AG04449 (cell line): ENCODE measurements at regions not wholly inside any gene's neighbourhood (a gene's known extent, or its start where the extent isn't known, plus 50 kb on each side); places are given as distances from the start of the nearest gene placed in this dataset.

Source experiments
- CTCF ChIA-PET: fragments of 350-600 bp; formaldehyde crosslinking; extraction: SDS; loops from one replicate; lab custom pipeline; 2021; ENCODE audit warnings: antibody characterized with exemption; lab: Yijun Ruan, JAX
- POLR2A ChIA-PET: fragments of 400-600, 350-600 bp; formaldehyde crosslinking; extraction: SDS; loops from one replicate; lab custom pipeline; 2020; ENCODE audit warnings: antibody characterized with exemption, inconsistent platforms; lab: Yijun Ruan, JAX
- DNase-seq: peaks from one replicate; pipeline ENCODE4 v3.0.0-alpha.2; 2010; ENCODE audit warnings: low read depth, low spot score
- H3K4me3 ChIP-seq: 2 replicates; pipeline ENCODE4 v1.5.1; 2011; ENCODE audit warnings: low read depth, mild to moderate bottlenecking, control low read depth, low read length
- CTCF ChIP-seq: IDR thresholded peaks from one replicate; pipeline ENCODE4 v1.5.1; 2011; ENCODE audit warnings: mild to moderate bottlenecking, moderate library complexity, low read length, control low read depth, inconsistent platforms; ENCODE audit not compliant: insufficient read depth; ENCODE audit errors: missing control alignments

- DNase-seq: no peak
- no peak for TF ChIP-seq CTCF
- H3K4me3 ChIP-seq: no peak overlapping the region
- ChIA-PET CTCF (no interaction called here), POLR2A (no interaction called here)
Measured at GRCh38 chr5:164980480-164980879, 1475.1 kb downstream of the MAT2B start.

GRCh38 chr5:164998142-164998541 is 1492.7 kb downstream of the MAT2B start:
- H3K4me3 ChIP-seq: no peak overlapping the region
- no peak for DNase-seq
- no peak for TF ChIP-seq CTCF
- ChIA-PET CTCF (no interaction called here), POLR2A (no interaction called here)

DNA sequence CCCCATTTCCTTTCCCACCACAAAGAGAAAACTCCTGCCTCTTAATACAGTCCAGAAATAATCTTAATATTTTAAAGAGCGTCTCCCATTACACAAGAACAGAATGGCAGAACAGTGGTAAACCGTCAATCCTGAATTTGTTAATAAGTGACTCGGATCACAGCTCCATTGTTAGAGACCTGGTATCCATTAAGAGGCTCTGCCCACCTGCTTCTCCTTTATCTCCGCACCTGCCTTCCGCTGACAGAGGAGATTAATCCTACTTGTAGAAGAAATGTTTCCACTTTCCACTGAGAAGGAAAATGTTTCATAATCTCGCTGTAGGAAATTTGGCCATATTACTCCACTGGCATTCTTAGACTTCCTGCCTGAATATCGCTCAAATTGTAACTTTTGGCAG is 1493.2 kb downstream of the MAT2B start:
- no peak for TF ChIP-seq CTCF
- ChIA-PET CTCF (no interaction called here), POLR2A (no interaction called here)
- no peak for DNase-seq
- no peak overlapping the region for H3K4me3 ChIP-seq

DNA sequence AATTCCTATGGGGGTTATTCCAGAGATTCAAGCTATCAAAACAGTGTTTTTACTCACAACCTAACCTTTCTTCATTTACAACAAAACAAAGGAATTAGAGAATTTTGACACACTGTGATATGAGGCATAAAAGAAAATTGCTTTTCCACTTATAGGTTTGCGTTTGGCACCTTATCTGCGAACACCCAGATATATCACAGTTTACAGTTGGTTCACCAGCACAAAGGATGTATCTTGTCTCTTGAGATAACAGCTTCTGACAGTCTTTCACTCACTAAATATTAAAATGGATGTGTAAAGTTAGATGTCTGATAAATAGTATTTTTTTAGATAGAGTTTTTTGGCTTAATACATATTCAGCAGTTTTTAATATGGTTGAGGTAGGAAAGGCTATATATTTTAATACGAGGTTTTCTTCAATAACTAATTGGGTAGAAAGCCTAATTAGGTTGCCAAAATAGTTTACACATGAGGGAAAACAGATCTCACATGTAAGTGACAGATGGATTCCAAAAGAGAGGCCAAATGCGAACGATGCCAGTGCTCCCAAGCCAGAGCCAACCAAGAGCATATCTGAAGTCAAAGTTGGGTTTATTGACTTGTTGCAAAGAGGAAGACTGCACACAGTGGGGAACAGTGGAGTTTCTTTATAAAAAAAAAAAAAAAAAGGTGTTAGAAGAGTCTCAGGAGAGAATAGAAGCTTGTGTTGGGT is 1495.2 kb downstream of the MAT2B start:
- DNase-seq: no peak
- ChIA-PET CTCF (no interaction called here), POLR2A (no interaction called here)
- no peak overlapping the region for H3K4me3 ChIP-seq
- TF ChIP-seq CTCF: no peak

DNA sequence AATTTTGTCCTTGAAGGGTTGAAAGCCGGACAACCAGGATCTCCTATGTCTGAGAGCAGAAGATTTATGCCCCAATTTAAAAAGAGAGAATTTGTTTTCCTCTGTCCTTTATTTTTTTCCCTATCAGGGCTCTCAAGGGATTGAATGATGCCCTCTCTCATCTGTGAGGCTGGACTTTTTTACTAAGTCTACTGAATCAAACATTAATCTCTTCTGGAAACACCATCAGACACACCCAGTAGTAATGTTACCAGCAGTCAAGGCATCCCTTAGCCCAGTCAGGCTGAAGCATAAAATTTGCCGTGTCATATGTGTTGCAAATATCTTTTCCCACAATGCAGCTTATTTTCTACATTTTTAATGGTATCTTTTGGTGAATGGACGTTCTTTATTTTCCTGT is 1497.9 kb downstream of the MAT2B start:
- no peak for TF ChIP-seq CTCF
- POLR2A ChIA-PET: no interaction called here
- no peak overlapping the region for H3K4me3 ChIP-seq
- DNase-seq: no peak
- CTCF ChIA-PET: no interaction called here

GRCh38 chr5:165004175-165004574 is 1498.8 kb downstream of the MAT2B start:
- ChIA-PET CTCF (no interaction called here), POLR2A (no interaction called here)
- TF ChIP-seq CTCF: no peak

More at GRCh38 chr5:165004175-165004574, 1498.8 kb downstream of the MAT2B start:
- DNase-seq: no peak
- no peak overlapping the region for H3K4me3 ChIP-seq
